ENCODE measurements at regions not wholly inside any gene's neighbourhood (a gene's known extent, or its start where the extent isn't known, plus 50 kb on each side); places are given as distances from the start of the nearest gene placed in this dataset.

DNA sequence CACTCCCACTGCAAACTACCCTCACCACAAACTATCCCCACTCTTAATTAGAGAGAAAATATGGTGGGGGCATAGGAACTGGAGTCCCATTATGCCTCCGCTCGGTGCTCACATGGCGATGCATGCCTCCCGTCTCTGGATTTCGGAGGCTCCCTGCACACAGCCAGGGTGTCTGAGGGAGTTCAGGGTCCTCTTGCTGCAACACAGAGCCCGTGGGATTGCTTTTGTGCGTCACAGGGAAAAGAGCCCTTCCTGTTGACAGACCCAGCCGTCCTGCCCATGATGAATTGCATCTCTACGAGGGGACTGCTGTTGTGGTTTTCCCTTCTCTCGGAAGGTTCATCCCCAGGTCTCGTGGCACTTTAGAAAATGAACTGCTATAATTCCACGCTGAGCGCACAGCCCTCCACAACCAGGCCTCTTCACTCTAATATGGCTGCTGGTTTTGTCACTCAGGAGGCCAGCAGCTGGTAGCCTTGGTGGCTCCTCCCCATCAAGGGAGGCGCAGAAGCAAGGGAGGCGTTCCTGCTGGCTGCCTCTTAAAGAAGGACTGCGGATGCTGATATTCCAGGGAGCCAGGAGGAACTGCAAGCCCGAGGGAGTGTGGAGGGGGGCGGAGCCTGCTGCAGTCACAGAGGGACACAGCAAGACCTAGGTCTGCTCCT, 158.0 kb downstream of the KCNA5 start:
- TF ChIP-seq, protein P1, sequence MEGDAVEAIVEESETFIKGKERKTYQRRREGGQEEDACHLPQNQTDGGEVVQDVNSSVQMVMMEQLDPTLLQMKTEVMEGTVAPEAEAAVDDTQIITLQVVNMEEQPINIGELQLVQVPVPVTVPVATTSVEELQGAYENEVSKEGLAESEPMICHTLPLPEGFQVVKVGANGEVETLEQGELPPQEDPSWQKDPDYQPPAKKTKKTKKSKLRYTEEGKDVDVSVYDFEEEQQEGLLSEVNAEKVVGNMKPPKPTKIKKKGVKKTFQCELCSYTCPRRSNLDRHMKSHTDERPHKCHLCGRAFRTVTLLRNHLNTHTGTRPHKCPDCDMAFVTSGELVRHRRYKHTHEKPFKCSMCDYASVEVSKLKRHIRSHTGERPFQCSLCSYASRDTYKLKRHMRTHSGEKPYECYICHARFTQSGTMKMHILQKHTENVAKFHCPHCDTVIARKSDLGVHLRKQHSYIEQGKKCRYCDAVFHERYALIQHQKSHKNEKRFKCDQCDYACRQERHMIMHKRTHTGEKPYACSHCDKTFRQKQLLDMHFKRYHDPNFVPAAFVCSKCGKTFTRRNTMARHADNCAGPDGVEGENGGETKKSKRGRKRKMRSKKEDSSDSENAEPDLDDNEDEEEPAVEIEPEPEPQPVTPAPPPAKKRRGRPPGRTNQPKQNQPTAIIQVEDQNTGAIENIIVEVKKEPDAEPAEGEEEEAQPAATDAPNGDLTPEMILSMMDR (conservative IDR thresholded peaks at IDR 0.05; ENCODE audit: low read depth, low read length), result no peak
- H3K4me3 ChIP-seq (ENCODE audit: low read depth, low read length), result no peak overlapping the region
- no peak for DNase-seq (ENCODE audit: low read depth)

DNA sequence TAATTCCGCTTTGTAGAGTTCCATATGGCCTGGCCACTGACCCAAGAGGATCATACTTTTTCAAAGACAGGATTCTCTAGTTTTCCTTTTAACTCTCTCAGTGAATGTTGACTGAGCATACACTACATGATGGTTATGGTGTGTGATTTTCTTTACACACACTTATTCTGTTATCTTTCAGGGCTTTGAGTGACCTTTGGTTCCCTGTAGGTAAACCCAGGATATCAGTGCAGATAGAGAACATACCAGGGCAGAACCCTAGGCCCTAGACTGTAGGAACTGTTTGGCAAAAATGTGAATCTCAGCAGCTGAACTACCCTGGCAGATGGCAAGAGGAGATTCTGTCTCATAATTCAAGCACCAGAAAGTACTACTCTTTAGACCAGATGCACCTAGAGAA, 159.6 kb downstream of the KCNA5 start:
- TF ChIP-seq, protein P1 (conservative IDR thresholded peaks at IDR 0.05; ENCODE audit: low read depth, low read length), result no peak
- no peak for DNase-seq (ENCODE audit: low read depth)
- no peak overlapping the region for H3K4me3 ChIP-seq (ENCODE audit: low read depth, low read length)

DNA sequence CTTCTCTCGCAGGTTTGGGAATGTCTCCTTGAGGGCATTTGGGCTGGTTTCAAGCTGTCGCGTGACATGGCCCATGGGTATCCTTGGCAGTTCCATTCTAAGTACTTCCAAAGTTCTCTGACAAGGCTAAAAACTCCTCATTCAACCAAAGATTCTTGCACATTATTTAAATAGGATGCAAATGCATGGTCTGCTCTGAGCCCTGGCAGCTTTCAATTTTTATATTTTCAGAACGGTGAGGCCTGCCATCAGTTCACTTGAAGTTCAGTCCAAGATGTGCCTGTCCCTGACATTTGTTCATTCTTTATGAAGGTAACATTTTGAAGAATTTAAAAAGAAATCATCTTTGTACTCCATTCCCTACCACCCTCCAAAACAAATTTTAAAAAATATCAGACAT, 160.0 kb downstream of the KCNA5 start:
- TF ChIP-seq, protein P1 (conservative IDR thresholded peaks at IDR 0.05; ENCODE audit: low read depth, low read length), result no peak
- H3K4me3 ChIP-seq (ENCODE audit: low read depth, low read length), result no peak overlapping the region
- DNase-seq (ENCODE audit: low read depth), result no peak

DNA sequence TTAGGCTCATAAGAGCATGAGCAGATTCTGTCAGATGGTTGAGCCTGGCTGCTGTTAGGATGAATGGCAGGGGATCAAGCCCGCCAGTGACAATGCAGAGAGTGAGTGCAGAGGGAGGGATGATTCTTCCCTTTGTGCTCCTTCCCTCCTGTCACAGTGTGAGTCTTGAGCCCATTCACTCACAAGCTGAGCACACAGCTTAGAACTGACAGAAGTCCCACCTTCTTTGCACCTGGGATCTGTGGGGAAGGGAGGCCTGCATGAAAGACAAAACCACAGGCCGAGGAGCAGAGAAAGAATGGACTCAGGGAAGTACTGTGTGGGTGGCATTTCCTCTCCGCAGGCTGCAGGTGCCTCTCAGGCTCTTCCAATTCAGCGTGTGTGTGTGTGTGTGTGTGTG, 160.6 kb downstream of the KCNA5 start:
- TF ChIP-seq, protein P1 (conservative IDR thresholded peaks at IDR 0.05; ENCODE audit: low read depth, low read length), result no peak
- DNase-seq (ENCODE audit: low read depth), result no peak

DNA sequence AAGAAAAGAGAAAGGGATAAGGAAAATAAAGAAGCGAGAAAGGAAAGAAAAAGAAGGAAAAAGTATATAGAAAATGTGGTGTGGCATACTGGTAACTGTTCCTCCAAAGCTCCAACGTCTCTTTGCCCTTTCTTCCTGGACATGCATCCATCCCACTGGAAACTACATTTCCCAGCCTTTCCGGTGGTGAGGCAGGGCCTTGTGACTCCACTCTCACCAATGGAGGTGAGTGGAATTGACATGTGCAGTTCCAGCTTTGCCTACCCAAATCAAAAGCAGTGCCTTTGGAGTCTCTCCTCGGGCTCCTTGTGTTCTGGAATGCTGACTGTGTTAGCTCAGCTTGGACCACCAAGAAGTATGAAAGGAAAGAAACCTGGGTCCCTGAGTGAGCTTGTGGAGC, 161.2 kb downstream of the KCNA5 start:
- TF ChIP-seq, protein P1 (conservative IDR thresholded peaks at IDR 0.05; ENCODE audit: low read depth, low read length), result no peak
- no peak for DNase-seq (ENCODE audit: low read depth)
- no peak overlapping the region for H3K4me3 ChIP-seq (ENCODE audit: low read depth, low read length)

More for the DNA sequence above, 160.6 kb downstream of the KCNA5 start:
- H3K4me3 ChIP-seq (ENCODE audit: low read depth, low read length), result no peak overlapping the region

DNA sequence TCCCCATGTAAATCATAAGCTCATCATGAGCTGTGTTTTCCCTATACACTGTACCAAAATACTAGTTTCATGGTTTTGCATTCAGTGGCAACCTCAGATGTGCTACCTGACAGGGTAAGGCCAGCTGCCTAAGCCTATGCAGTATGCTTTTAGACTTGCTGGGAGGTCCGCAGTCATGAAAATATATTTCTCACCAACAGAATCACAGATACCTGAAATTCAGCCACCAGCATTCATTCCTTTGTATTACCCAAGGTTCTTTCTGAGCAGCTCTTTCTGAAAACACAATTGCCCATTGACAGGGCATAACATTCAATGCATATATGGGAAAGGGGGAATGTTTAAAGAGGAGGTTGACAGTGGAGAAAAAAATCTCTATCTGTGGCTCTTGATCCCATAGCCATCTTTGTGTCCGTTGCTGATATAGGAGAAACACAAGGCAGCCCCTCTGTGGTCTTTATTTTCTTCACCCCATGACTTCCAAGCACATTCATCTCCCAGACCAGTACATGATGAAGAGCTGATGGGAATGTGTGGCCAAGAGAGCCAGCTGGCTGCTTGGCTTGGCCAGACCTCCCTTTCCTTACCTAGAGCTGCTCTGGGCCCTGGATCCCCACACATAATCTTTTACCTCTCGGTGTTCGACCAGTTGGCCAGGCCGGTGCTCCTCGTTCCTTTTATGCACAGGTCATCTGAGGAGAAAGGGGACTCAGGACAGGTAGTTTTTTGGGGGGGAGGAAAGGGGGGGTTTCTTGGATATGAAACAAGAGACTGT, 162.9 kb downstream of the KCNA5 start:
- DNase-seq (ENCODE audit: low read depth), result no peak
- TF ChIP-seq, protein P1 (conservative IDR thresholded peaks at IDR 0.05; ENCODE audit: low read depth, low read length), result no peak
- H3K4me3 ChIP-seq (ENCODE audit: low read depth, low read length), result no peak overlapping the region
